Head of caudate nucleus (tissue), 42 donors: ENCODE measurements at regions not wholly inside any gene's neighbourhood (a gene's known extent, or its start where the extent isn't known, plus 50 kb on each side); places are given as distances from the start of the nearest gene placed in this dataset.

ENCODE experiments used
- DNase-seq, 42 donors: peaks; one replicate each; pipeline versions ENCODE4 v3.0.0 to v3.0.0-alpha.2; 2020 to 2021; ENCODE audit warnings: mixed read lengths in 7 of 42
- intact Hi-C: fragments of 100-400 bp; cut with DNase I; formaldehyde crosslinking; loops from one replicate; pipeline ENCODE4 v1.15.0; 2022

DNA sequence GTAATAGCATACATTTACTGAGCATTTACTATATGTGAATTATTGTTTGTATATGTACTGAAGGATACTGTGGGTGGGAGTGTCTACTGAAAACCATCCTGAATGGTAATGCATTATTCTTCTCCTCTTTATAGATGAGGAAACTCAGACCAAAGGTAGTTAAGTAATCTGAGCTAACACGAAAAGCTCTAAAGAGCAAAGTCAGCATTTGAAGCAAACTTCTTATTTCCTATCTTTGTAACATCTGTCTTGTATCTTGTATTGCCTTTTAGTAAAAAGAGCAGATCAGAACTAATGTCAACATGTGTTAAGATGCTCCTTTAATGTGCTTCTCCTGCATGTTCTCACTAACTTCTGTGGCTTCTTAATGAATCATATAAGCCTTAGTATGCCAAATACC, 382.8 kb upstream of the NXPH2 start:
- intact Hi-C loops, result no loop called here
- DNase-seq, result no peak

DNA sequence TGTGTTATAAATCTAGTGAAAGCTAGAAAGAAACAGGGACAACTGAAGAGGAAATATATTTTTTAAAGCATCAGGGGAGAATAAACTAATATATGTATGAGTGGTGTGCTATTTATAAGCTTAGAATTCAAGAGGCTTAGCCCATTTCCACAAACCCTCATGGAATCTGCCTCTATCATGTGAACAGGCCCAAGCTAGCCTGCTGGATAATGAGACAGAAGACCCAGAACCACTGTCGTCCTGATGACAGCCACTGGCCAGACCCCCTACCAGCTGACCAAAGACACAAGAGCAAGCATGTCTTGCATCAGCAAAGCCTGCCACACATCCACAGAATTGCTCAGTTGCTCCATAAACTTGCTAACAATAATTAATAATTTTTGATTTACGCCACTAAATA, 382.3 kb upstream of the NXPH2 start:
- intact Hi-C loops, result no loop called here
- DNase-seq, result no peak

GRCh38 chr2:139160836-139161235, 380.6 kb upstream of the NXPH2 start:
- intact Hi-C loops, result no loop called here
- DNase-seq, result no peak

GRCh38 chr2:139159177-139159576, 379.0 kb upstream of the NXPH2 start:
- intact Hi-C loops, result no loop called here
- no peak for DNase-seq

- intact Hi-C loops, result no loop called here
- DNase-seq, result no peak
Observed at GRCh38 chr2:139156730-139157129, 376.5 kb upstream of the NXPH2 start.

DNA sequence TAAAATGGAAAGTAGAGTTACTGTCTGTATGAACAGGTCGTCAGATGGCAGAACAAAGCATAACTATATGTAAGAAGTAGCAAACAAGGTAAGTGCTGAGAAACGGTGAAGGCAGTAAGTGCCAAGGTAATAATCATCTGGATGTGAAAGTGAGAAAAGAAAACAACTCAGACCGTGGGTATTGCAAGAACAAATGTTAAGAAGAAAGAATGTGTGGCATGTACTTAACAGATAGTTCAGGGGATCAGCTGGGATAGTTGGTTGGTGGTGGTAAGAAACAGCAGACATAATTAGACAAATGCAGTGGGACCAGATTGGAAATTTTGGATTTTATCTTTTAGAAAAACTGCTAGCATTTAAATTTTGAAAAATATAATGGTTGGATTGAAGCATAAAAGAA, 375.8 kb upstream of the NXPH2 start:
- intact Hi-C loops, result no loop called here
- DNase-seq, result no peak

DNA sequence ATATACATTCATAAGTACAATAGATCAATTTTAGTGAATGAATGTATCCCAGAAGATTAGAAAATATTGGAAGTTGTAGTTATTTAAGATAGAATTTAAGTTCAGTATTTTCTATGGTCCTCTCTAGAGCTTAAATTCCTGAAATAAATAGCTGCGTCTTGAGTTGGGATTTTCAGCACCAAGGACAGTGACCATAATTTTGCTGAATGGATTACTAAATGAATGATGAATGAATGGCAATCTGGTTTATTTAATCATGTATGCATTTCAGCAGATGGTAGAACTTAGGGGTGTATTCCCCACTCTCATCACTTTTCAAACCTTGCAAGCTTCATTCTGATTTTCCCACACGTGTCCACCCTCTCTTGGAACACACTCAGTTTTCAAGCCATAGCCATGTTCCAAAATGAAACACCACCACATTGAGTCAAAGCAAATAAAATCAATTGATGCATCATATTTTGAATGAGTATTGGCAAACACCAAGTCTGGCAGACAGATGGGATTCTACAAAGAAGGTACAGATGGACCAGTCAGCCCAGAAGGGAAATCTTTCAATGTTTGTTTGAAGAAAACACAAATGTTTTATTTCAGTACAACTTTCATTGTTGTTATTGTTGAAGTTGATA, 362.2 kb upstream of the NXPH2 start:
- intact Hi-C loops, result no loop called here
- no peak for DNase-seq

DNA sequence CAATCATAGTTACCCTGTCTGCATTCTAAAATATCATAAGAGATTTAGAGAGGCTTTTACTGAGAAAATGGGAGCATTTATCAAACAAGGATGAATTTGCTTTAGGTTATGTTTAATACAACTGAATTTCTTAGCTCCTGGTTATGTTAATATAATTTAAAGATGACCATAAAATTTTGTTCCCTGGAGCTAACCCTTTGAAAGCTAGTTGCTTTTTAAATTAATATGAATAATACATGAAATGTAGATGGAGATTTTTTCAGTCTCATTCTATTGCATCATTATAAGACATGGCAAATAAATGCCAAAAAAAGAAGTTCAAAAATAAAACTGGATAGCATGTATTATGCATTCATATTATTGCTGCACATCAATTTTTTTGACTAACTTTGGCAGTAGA, 344.1 kb upstream of the NXPH2 start:
- DNase-seq, result no peak
- intact Hi-C loops, result no loop called here

DNA sequence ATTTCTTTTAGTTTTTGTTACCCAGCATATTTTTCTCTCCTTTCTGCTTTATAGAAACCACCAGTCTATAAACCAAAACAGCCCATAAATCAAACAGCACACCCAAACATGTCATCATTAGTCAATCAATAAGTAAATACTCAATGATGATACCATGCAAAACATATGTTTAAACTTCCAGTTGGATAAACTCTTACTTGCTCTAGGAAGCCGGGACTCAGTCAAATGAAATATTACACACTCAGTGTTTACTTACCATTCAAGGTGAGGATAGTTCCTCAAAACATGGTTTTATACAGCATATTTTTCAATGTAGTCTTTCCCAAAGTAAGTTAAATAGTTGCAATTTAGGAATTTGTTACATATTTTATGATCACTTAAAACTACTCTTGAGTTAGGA, 343.6 kb upstream of the NXPH2 start:
- DNase-seq, result no peak
- intact Hi-C loops, result no loop called here

DNA sequence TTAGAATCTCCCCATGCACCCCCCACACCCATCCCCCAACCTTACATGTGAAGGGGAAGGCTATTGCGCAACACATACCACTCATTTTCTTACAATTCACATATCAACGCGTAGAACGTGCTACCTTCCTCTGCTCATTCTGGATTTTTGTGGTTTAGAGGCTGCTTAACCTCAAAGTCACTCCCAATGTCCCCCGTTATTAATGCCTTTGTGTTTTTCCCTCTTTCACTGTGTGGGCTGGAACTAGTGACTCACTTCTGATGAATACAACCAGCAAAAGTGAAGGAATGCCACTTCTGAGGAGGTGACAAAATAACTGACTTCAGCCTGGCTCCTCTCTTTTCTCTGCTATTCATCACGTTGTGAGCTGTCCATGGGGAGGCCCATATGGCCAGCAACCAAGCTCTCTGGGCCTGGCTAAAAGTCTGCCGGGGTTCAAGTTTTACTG, 342.5 kb upstream of the NXPH2 start:
- intact Hi-C loops, result no loop called here
- peak in 4 of 42 donors; percentile 4 to 6 (median 6) for DNase-seq

- intact Hi-C loops, result no loop called here
- DNase-seq, result no peak
Observed at GRCh38 chr2:139099721-139100120, 319.5 kb upstream of the NXPH2 start.

GRCh38 chr2:139098961-139099360, 318.8 kb upstream of the NXPH2 start:
- intact Hi-C loops, result no loop called here

DNA sequence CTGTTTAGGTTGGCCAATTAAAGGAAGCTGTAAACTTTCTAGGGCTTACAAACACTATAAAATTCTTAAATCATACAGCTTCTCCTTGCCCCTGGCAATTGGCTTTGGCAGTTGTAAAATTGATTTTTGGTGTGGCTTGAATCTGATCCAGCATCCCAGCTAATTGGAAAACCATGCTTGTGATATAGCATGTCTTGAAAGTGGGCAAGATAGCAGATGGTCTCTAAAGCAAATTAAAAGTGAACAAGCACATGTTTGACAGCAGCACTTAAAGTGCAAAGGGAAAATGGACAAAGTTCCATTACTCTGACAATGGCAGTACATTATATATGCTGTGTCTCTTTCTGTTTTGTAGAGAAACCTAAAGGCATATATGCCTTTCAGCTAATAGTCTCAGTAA, 302.9 kb upstream of the NXPH2 start:
- intact Hi-C loops, result no loop called here
- DNase-seq, result no peak

More at GRCh38 chr2:139098961-139099360, 318.8 kb upstream of the NXPH2 start:
- no peak for DNase-seq

- intact Hi-C loops, result no loop called here
- no peak for DNase-seq
Observed at GRCh38 chr2:139080244-139080643, 300.1 kb upstream of the NXPH2 start.

DNA sequence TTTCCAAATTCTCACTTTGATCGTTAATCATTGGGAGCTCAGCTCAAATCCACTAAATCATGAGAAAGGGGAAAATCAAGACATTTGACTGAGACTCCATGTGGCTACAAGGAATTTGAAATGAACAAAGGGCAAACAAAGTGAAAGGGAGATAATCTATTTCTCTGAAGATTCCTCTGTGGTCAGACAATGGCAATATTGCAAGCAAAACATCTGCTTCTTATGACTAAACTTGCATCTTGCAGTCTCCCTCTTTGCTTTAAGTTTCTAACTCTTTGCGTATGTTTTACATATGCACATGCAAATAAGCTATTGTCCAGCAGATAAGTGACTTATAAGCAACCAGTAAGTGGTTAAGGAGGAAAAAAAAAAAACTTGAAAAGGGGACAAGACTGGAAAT, 299.1 kb upstream of the NXPH2 start:
- intact Hi-C loops, result no loop called here
- DNase-seq, result no peak

GRCh38 chr2:139078376-139078775, 298.2 kb upstream of the NXPH2 start:
- no peak for DNase-seq

DNA sequence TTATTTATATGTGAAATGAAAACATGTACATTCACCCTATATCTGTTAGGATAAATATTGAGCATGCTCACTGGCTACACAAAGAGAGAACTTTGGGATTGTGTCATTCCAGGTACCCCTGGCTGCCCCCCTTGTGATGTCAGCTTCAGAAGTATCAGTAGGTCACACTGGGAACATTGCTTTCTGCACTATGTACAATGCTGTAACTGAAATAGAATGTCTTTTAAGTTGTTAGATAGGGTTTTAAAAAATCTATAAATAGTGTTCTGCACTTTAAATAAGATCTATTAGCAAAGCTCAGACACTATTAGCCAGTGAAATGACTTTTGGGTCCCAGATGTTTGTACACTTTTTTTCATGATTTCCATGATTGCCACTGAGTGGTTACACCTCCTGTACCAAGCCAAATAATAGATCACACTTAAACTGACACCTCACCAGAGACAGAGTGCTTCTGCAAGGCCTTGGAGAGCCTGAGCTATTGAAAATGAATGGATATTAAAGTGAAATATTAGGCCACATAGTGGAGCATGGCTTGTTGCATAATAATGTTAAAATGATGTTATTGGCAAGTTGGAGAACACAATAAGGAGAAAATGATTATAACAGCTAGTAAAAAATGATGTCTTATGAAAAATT, 297.0 kb upstream of the NXPH2 start:
- intact Hi-C loops, result no loop called here
- no peak for DNase-seq

More at GRCh38 chr2:139078376-139078775, 298.2 kb upstream of the NXPH2 start:
- intact Hi-C loops, result no loop called here

DNA sequence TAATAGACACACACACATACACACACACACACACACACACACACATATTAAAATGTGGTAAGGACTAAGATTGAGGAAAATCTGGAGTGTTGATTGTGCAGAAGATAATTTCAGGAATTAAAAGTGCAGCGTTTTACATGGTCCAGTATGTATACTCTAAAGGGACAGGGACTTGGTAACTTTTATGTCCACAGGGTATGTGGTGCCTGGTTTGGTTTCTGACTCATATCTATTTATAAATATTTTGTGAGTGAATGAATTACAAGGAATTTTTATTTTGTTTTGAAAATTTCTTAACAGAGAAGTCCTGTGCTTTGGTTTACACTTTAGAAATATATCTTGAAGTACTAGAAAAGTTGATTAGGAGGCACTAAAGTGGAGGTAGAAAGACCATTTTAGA, 287.7 kb upstream of the NXPH2 start:
- intact Hi-C loops, result no loop called here
- DNase-seq, result no peak

DNA sequence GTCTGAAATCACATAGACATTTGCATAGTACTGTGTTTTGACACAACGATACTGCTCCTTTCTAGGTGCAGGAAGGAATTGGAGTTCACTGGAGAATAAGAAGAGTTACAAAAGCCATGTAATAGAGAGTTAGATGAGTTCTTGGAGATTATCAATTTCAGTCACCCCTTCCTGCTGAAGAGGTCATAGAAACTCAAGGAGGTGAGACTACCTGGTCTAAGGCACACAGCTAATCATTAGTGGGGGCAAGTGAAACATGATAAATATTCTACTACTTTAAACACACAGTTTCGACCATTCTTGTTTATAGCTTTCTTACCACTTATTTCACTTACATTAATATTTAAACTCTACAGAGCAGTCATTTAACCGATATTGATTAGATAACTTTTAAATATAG, 286.9 kb upstream of the NXPH2 start:
- intact Hi-C loops, result no loop called here
- DNase-seq, result no peak

DNA sequence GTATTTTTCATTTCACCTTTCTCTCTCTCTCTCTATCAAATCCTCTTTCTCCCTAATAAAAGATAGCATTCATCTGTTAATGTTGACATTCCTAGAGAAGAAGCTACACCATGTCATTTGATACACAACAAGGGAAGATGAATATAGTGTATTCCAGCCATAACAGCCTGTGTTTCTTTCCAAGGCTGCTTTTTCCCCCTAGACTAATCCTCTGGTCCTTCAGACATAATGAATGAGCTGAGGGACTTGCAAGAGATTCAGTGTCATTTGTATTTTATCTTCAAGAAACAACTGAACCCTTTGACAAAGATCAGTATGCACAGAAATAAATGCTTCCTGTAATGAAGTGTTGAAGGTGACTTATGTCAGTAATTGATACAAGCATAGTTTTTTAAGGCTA, 284.0 kb upstream of the NXPH2 start:
- intact Hi-C loops, result no loop called here
- DNase-seq, result no peak

- DNase-seq, result no peak
- intact Hi-C loops, result no loop called here
Observed at GRCh38 chr2:139059617-139060016, 279.4 kb upstream of the NXPH2 start.
